Type B pancreatic cell (in vitro differentiated cells): ENCODE measurements at regions not wholly inside any gene's neighbourhood (a gene's known extent, or its start where the extent isn't known, plus 50 kb on each side); places are given as distances from the start of the nearest gene placed in this dataset.

Source experiments
- DNase-seq: peaks from one replicate; pipeline ENCODE4 v3.0.0; 2021; ENCODE audit warnings: mixed read lengths; ENCODE audit not compliant: unreplicated experiment; ENCODE audit errors: extremely low spot score
- H3K27ac Mint-ChIP-seq: 2 replicates; pipeline ENCODE4 v1.8.0; 2021; ENCODE audit warnings: mild to moderate bottlenecking, mixed read lengths
- H3K27me3 Mint-ChIP-seq: 2 replicates; pipeline ENCODE4 v1.8.0; 2021; ENCODE audit warnings: mixed read lengths
- H3K36me3 Mint-ChIP-seq: 2 replicates; pipeline ENCODE4 v1.8.0; 2021; ENCODE audit warnings: mixed read lengths
- H3K4me1 Mint-ChIP-seq: one replicate; pipeline ENCODE4 v1.8.0; 2021; ENCODE audit warnings: mixed read lengths; ENCODE audit not compliant: unreplicated experiment
- H3K4me3 Mint-ChIP-seq: 2 replicates; pipeline ENCODE4 v1.8.0; 2021; ENCODE audit warnings: mild to moderate bottlenecking, mixed read lengths
- H3K9me3 Mint-ChIP-seq: 2 replicates; pipeline ENCODE4 v1.8.0; 2021; ENCODE audit warnings: mixed read lengths
- TF ChIP-seq, protein P1 (sequence below): fragments of 200-600 bp; sonication (generic); conservative IDR thresholded peaks from 2 replicates; pipeline ENCODE4 v1.5.0; 2021; ENCODE audit warnings: antibody characterized with exemption, mild to moderate bottlenecking

DNA sequence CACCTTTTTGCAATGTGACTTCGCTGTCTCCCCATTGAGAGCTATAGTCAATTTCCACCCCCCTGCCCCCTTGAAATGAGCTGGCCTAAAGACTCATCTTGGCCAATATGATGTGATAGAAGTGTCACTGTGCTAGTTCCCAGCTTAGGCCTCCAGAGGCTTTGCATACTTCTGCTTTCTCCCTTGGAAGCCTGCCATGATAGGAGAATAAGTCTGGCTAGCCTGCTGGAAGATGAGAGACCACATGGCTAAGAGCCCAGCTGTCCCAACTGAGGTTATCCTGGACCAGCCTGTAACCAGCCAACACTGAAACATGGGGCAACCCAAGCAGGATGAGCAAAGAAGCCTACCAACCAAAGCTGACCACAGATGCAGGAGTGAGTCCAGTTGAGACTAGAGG lies 196.9 kb downstream of the GRIN2B start:
- Mint-ChIP-seq H3K9me3 (no peaks in the 10 kb centered on the region), H3K36me3 (no peaks in the 10 kb centered on the region), H3K27ac (no peak overlapping the region), H3K27me3 (peaks cover 19% of the 10 kb centered on the region), H3K4me1 (no peaks in the 10 kb centered on the region), H3K4me3 (no peak overlapping the region)
- TF ChIP-seq, protein P1, sequence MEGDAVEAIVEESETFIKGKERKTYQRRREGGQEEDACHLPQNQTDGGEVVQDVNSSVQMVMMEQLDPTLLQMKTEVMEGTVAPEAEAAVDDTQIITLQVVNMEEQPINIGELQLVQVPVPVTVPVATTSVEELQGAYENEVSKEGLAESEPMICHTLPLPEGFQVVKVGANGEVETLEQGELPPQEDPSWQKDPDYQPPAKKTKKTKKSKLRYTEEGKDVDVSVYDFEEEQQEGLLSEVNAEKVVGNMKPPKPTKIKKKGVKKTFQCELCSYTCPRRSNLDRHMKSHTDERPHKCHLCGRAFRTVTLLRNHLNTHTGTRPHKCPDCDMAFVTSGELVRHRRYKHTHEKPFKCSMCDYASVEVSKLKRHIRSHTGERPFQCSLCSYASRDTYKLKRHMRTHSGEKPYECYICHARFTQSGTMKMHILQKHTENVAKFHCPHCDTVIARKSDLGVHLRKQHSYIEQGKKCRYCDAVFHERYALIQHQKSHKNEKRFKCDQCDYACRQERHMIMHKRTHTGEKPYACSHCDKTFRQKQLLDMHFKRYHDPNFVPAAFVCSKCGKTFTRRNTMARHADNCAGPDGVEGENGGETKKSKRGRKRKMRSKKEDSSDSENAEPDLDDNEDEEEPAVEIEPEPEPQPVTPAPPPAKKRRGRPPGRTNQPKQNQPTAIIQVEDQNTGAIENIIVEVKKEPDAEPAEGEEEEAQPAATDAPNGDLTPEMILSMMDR, result no peak
- DNase-seq, result no peak

DNA sequence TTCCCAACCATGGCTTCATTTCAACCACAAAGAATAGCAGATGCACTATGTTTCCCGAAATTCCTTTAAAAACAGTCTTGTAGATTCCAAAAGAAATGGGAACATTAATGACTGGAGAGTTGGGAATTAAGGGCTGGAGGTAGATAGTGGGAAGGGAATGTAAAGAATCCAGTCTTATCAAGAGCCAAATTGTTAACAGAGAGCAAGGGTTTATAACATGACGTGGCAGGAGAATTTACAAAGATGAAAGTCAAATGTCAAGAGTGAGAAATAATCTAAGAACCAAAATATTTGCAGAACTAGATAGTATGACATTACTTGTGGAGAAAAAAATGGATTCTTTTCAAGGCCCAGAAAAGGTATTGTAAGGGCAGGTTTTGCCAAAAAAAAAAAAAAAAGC lies 200.9 kb downstream of the GRIN2B start:
- no peak for DNase-seq
- Mint-ChIP-seq H3K4me1 (no peaks in the 10 kb centered on the region), H3K27me3 (peaks cover 26% of the 10 kb centered on the region), H3K36me3 (no peaks in the 10 kb centered on the region), H3K4me3 (no peak overlapping the region), H3K9me3 (no peaks in the 10 kb centered on the region), H3K27ac (no peak overlapping the region)
- TF ChIP-seq, protein P1, result no peak

DNA sequence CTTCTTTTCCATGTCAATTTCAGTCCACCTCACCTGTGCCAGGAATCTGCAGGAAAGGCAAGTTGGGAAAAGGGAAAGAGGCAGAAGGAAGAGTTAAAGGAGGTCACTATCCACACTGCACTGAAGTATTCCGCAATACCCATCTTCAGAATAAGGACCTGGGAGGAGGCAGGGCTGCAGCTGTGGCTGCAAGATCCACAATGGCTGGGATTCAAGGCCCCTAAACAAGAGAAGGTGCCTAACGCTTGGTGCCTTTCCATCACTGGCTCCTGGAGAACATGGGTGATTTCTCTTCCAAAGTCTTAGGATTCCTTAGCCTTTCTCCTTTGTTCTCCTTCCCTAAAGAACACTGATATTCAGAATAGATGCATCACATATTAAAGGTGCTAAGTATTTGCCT lies 204.0 kb downstream of the GRIN2B start:
- H3K27me3 Mint-ChIP-seq, result peaks cover 17% of the 10 kb centered on the region
- no peak for DNase-seq
- no peak overlapping the region for H3K4me3 Mint-ChIP-seq
- H3K36me3 Mint-ChIP-seq, result no peaks in the 10 kb centered on the region
- H3K4me1 Mint-ChIP-seq, result no peaks in the 10 kb centered on the region
- no peaks in the 10 kb centered on the region for H3K9me3 Mint-ChIP-seq
- TF ChIP-seq, protein P1, result no peak
- no peak overlapping the region for H3K27ac Mint-ChIP-seq

DNA sequence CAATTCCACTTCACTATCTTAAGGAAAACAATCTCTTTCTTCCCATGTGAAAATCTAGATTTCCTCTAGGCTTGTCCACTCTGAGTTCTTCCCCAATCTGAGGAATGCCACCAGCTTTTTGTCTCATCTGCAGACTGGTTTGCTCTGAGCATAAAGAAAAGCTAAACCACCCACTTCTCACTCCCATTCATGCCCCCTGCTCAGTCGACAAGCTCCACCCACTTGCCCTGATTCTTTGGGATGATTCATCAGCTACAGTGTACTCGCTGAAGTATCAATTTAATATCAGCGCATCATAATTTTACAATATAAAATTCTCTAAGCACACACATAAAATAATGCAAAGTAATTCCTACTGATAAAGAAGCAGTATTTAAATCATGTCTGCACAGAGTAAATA lies 209.1 kb downstream of the GRIN2B start:
- Mint-ChIP-seq H3K27me3 (peaks cover 15% of the 10 kb centered on the region), H3K4me3 (no peak overlapping the region), H3K4me1 (no peaks in the 10 kb centered on the region), H3K27ac (no peak overlapping the region), H3K9me3 (no peaks in the 10 kb centered on the region), H3K36me3 (no peaks in the 10 kb centered on the region)
- TF ChIP-seq, protein P1, result no peak
- DNase-seq, result no peak

DNA sequence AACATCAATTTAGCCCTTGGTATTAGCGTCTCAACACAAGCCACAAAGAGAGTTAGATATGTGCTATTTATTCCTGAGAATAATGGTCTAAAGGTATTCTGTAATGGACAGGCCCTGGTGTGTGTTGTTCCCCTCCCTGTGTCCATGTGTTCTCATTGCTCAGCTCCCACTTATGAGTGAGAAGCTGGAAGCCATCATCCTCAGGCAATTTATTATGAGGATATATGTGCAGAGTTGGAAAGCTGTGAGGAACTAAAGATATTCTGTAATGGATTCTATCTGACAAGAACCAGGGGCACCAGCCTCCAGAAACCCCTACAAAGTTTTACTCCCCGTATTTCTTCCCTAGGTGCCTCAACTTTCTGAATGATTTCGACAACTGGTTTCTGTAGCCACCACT lies 210.8 kb downstream of the GRIN2B start:
- Mint-ChIP-seq H3K4me1 (no peaks in the 10 kb centered on the region), H3K9me3 (no peaks in the 10 kb centered on the region), H3K4me3 (no peak overlapping the region), H3K36me3 (no peaks in the 10 kb centered on the region), H3K27me3 (peaks cover 8% of the 10 kb centered on the region), H3K27ac (no peak overlapping the region)
- TF ChIP-seq, protein P1, result no peak
- DNase-seq, result no peak

DNA sequence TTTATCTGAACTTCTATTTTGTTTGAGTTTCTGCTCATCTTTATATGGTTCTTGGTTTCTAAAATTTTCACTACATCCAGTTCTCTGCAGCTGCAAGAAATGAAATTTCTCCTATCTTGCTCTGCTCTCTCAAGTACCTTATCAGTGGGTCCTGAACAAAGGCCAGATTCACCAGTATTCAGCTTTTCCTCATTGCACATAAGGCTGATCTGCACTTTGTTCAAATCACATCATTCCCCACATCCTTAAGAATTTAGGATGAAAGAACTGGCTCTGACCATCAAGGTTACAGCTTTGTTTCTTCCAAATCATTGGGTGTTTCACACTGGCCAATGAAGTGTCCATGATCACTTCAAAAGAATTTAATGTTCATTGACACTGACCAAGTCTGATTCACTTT lies 211.4 kb downstream of the GRIN2B start:
- Mint-ChIP-seq H3K27me3 (peaks cover 8% of the 10 kb centered on the region), H3K9me3 (no peaks in the 10 kb centered on the region), H3K36me3 (no peaks in the 10 kb centered on the region), H3K4me3 (no peak overlapping the region), H3K27ac (no peak overlapping the region), H3K4me1 (no peaks in the 10 kb centered on the region)
- TF ChIP-seq, protein P1, result no peak
- DNase-seq, result no peak
